ENCODE measurements at regions not wholly inside any gene's neighbourhood (a gene's known extent, or its start where the extent isn't known, plus 50 kb on each side); places are given as distances from the start of the nearest gene placed in this dataset.

DNA sequence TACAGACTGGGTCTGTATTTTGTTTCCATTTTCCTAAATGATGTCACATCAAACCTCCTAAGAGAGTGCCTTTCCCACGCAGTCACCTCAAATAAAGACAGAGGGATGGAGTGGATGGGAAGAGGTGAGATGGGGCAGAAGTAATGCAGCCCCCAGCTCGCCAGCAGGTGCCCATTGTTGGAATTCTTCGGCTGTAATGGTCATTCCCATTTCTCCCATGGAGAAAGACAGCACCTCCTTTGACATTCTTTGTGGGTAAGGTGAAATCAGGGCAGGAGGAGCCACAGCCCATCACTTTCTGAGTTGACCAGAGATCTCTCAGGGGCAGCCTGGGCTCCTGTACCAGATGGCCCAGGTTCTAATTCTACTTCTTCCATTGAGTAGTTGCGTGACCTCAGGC, 84.4 kb upstream of the NR2F2 start:
- TF ChIP-seq CTCF (conservative IDR thresholded peaks at IDR 0.05 in 1 of 2, IDR thresholded peaks at IDR 0.05 in 1 of 2; ENCODE audit: low read depth in 1 of 2, low read length in 2 of 2) (no peak), EZH2 (IDR thresholded peaks at IDR 0.05; ENCODE audit: low read length, missing control alignments) (no peak)

Measured in fibroblast of lung (primary cell).